Parathyroid adenoma (tissue), 2 donors: ENCODE measurements at regions not wholly inside any gene's neighbourhood (a gene's known extent, or its start where the extent isn't known, plus 50 kb on each side); places are given as distances from the start of the nearest gene placed in this dataset.

Experiments used
- H2AFZ ChIP-seq: fragments of 300-600 bp; sonication (generic); one replicate; pipeline ENCODE4 v1.7.0; 2017; ENCODE audit warnings: antibody characterized with exemption, mild to moderate bottlenecking
- H3K27ac ChIP-seq: fragments of 300-600 bp; sonication (generic); one replicate; pipeline ENCODE4 v1.7.0; 2017
- H3K27me3 ChIP-seq: fragments of 300-600 bp; sonication (generic); one replicate; pipeline ENCODE4 v1.7.0; 2017; ENCODE audit warnings: low read length; ENCODE audit not compliant: control insufficient read depth, insufficient read depth
- H3K36me3 ChIP-seq: fragments of 300-600 bp; sonication (generic); one replicate; pipeline ENCODE4 v1.7.0; 2017; ENCODE audit warnings: low read length; ENCODE audit not compliant: control insufficient read depth, insufficient read depth
- H3K4me1 ChIP-seq: fragments of 300-600 bp; sonication (generic); one replicate; pipeline ENCODE4 v1.7.0; 2017; ENCODE audit warnings: control low read depth
- H3K4me2 ChIP-seq: fragments of 300-600 bp; sonication (generic); one replicate; pipeline ENCODE4 v1.7.0; 2017; ENCODE audit warnings: low read length
- H3K4me3 ChIP-seq: fragments of 300-600 bp; sonication (generic); one replicate; pipeline ENCODE4 v1.7.0; 2017; ENCODE audit warnings: low read depth, low read length
- H3K79me2 ChIP-seq: fragments of 300-600 bp; sonication (generic); one replicate; pipeline ENCODE4 v1.7.0; 2017; ENCODE audit warnings: control low read depth
- H3K9ac ChIP-seq: fragments of 300-600 bp; sonication (generic); one replicate; pipeline ENCODE4 v1.7.0; 2017; ENCODE audit warnings: mild to moderate bottlenecking
- H3K9me3 ChIP-seq: fragments of 300-600 bp; sonication (generic); one replicate; pipeline ENCODE4 v1.7.0; 2017; ENCODE audit warnings: low read length; ENCODE audit not compliant: control insufficient read depth
- TF ChIP-seq, protein P1 (sequence below): fragments of 300-600 bp; sonication (generic); IDR thresholded peaks from one replicate; pipeline ENCODE4 v1.7.0; 2017; ENCODE audit warnings: antibody characterized with exemption, mild to moderate bottlenecking
- donor health status: primary hyperparathyroidism.

DNA sequence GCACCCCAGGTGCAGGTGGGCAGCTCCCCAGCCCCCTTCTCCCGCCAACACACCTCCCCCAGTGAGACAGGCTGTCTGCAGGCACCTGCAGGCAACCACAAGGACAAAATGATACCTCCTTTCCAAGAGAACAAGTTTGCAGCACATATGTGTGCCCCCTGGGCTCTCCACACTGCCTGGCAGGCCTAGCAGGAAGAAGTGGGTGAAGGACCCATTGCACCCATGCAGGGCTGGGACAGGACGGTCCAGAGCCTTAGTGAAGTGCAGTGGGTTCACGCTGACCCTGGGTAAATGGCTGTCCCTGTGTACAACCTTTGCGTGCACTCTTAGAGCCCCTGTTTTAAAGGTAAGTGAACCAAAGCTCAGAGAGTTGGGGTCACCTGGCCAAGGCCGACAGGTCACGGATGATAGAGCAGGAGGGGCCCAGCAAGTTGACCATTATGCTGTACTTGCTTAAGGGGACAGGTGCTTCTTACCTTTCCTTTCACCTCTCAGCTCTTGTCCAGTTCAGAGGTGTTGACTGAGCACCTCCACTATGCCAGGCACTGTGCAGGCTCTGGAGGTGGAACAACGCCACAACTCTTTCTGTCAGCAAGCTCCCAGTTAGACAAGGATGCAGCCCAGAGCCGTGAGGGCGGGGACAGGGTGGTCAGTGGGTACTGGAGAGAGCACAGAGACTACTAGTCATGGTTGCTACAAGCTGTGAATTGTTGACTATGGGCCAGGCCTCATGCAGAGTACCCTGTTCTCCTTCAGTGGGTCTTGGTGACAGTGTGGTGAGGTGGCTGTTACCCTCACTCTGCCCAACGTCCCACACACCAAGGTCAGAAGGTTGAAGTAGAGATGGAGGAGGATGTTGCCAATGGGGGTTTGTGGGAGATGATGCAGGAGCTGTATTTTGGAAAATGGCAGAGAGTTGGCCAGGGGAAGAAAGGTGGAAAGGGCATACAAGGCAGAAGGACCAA lies 125.9 kb downstream of the PAPOLA start:
- Histone ChIP-seq H3K9ac (no peak overlapping the region), H3K79me2 (no peaks in the 10 kb centered on the region), H3K4me1 (no peaks in the 10 kb centered on the region), H3K27me3 (no peaks in the 10 kb centered on the region), H3K36me3 (no peaks in the 10 kb centered on the region), H3K4me2 (no peak overlapping the region), H3K9me3 (no peaks in the 10 kb centered on the region), H3K4me3 (no peak overlapping the region), H2AFZ (no peak overlapping the region), H3K27ac (no peak overlapping the region)
- TF ChIP-seq, protein P1, sequence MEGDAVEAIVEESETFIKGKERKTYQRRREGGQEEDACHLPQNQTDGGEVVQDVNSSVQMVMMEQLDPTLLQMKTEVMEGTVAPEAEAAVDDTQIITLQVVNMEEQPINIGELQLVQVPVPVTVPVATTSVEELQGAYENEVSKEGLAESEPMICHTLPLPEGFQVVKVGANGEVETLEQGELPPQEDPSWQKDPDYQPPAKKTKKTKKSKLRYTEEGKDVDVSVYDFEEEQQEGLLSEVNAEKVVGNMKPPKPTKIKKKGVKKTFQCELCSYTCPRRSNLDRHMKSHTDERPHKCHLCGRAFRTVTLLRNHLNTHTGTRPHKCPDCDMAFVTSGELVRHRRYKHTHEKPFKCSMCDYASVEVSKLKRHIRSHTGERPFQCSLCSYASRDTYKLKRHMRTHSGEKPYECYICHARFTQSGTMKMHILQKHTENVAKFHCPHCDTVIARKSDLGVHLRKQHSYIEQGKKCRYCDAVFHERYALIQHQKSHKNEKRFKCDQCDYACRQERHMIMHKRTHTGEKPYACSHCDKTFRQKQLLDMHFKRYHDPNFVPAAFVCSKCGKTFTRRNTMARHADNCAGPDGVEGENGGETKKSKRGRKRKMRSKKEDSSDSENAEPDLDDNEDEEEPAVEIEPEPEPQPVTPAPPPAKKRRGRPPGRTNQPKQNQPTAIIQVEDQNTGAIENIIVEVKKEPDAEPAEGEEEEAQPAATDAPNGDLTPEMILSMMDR, result no peak

GRCh38 chr14:96629082-96629481 lies 126.9 kb downstream of the PAPOLA start:
- Histone ChIP-seq H3K9ac (no peak overlapping the region), H3K27ac (no peak overlapping the region), H3K27me3 (no peaks in the 10 kb centered on the region), H3K4me2 (no peak overlapping the region), H2AFZ (no peak overlapping the region), H3K9me3 (no peaks in the 10 kb centered on the region), H3K36me3 (no peaks in the 10 kb centered on the region), H3K4me1 (no peaks in the 10 kb centered on the region), H3K4me3 (no peak overlapping the region), H3K79me2 (no peaks in the 10 kb centered on the region)
- TF ChIP-seq, protein P1, result no peak

- no peaks in the 10 kb centered on the region for H3K4me1 ChIP-seq
- TF ChIP-seq, protein P1, result no peak
Observed at GRCh38 chr14:96629558-96630222, 127.5 kb downstream of the PAPOLA start.

GRCh38 chr14:96630281-96630680 lies 128.1 kb downstream of the PAPOLA start:
- Histone ChIP-seq H3K9me3 (no peaks in the 10 kb centered on the region), H3K36me3 (no peaks in the 10 kb centered on the region), H3K27ac (no peak overlapping the region), H2AFZ (no peak overlapping the region), H3K27me3 (no peaks in the 10 kb centered on the region), H3K9ac (no peak overlapping the region), H3K4me2 (no peak overlapping the region), H3K4me3 (no peak overlapping the region), H3K79me2 (no peaks in the 10 kb centered on the region), H3K4me1 (no peaks in the 10 kb centered on the region)
- TF ChIP-seq, protein P1, result no peak

More at GRCh38 chr14:96629558-96630222, 127.5 kb downstream of the PAPOLA start:
- Histone ChIP-seq H3K79me2 (no peaks in the 10 kb centered on the region), H2AFZ (no peak overlapping the region), H3K36me3 (no peaks in the 10 kb centered on the region), H3K27ac (no peak overlapping the region), H3K4me2 (no peak overlapping the region), H3K4me3 (no peak overlapping the region), H3K27me3 (no peaks in the 10 kb centered on the region), H3K9ac (no peak overlapping the region), H3K9me3 (no peaks in the 10 kb centered on the region)
